ENCODE measurements at regions not wholly inside any gene's neighbourhood (a gene's known extent, or its start where the extent isn't known, plus 50 kb on each side); places are given as distances from the start of the nearest gene placed in this dataset.
"Not testable (repeated sequence)": the region's sequence is repeated elsewhere in the genome, so short reads cannot be mapped to it uniquely, and the experiment has no call there.

DNA sequence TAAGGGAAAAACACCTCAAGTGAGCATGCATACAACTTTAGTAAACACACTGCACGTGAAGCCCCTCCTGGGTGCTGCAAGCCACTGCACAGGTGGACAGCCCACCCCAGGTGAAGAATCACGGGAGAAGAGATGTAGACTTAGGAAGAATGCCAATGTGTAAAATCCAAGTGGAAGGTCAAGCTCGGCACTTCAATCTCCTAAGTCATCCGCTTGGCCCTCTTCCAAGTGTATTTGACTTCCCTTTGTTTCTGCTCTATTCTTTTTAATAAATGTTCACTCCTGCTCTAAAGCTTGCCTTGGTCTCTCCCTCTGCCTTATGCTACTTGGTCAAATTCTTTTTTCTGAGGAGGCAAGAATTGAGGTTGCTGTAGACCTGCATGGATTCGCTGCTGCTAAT lies 316.6 kb downstream of the EDEM1 start:
- H3K36me3 Mint-ChIP-seq (ENCODE audit: low read depth, unreplicated experiment) = no peaks in the 10 kb centered on the region

GRCh38 chr3:5505163-5505562 lies 317.7 kb downstream of the EDEM1 start:
- H3K36me3 ChIP-seq (ENCODE audit: insufficient read depth, low read length) = no peaks in the 10 kb centered on the region
- FAIRE-seq = no peak
- H3K27ac Mint-ChIP-seq (ENCODE audit: unreplicated experiment) = no peak overlapping the region
- H3K9me3 Mint-ChIP-seq (ENCODE audit: unreplicated experiment) = peaks cover 8% of the 10 kb centered on the region
- peaks cover 2% of the 10 kb centered on the region for H3K9me3 ChIP-seq (ENCODE audit: insufficient read depth, low read depth, low read length)
- no peak overlapping the region for H3K27ac ChIP-seq (ENCODE audit: low read depth, low read length)
- H2AFZ ChIP-seq (ENCODE audit: low read depth, low read length) = no peak overlapping the region
- H3K27me3 Mint-ChIP-seq (ENCODE audit: low read depth, unreplicated experiment) = no peaks in the 10 kb centered on the region
- H3K4me2 ChIP-seq (ENCODE audit: low read length) = no peak overlapping the region
- H3K4me3 Mint-ChIP-seq (ENCODE audit: unreplicated experiment) = no peak overlapping the region
- H4K20me1 ChIP-seq (ENCODE audit: insufficient read depth, low read length) = no peaks in the 10 kb centered on the region
- H3K36me3 Mint-ChIP-seq (ENCODE audit: low read depth, unreplicated experiment) = no peaks in the 10 kb centered on the region
- H3K4me1 ChIP-seq (ENCODE audit: insufficient read depth, low read length) = no peaks in the 10 kb centered on the region
- DNase-seq (ENCODE audit: low read depth) = no peak
- no peaks in the 10 kb centered on the region for H3K27me3 ChIP-seq (ENCODE audit: insufficient read depth, low read length)
- no peak for TF ChIP-seq EZH2 (IDR thresholded peaks at IDR 0.05; ENCODE audit: insufficient read depth, low read length)
- no peak for TF ChIP-seq CTCF (IDR thresholded peaks at IDR 0.05; ENCODE audit: insufficient read depth, low read depth, low read length)
- no peaks in the 10 kb centered on the region for H3K4me1 Mint-ChIP-seq (ENCODE audit: low read depth, unreplicated experiment)
- no peak overlapping the region for H3K9ac ChIP-seq (ENCODE audit: low read length)
- no peaks in the 10 kb centered on the region for H3K79me2 ChIP-seq (ENCODE audit: insufficient read depth, low read length)
- no peak overlapping the region for H3K4me3 ChIP-seq (ENCODE audit: insufficient read depth, low read depth, low read length)

More for the DNA sequence above, 316.6 kb downstream of the EDEM1 start:
- TF ChIP-seq EZH2 (IDR thresholded peaks at IDR 0.05; ENCODE audit: insufficient read depth, low read length) (no peak), CTCF (IDR thresholded peaks at IDR 0.05; ENCODE audit: insufficient read depth, low read depth, low read length) (no peak)
- H3K9me3 ChIP-seq (ENCODE audit: insufficient read depth, low read depth, low read length) = no peaks in the 10 kb centered on the region
- FAIRE-seq = no peak
- H2AFZ ChIP-seq (ENCODE audit: low read depth, low read length) = no peak overlapping the region
- no peak for DNase-seq (ENCODE audit: low read depth)
- no peak overlapping the region for H3K4me2 ChIP-seq (ENCODE audit: low read length)
- H3K27me3 ChIP-seq (ENCODE audit: insufficient read depth, low read length) = no peaks in the 10 kb centered on the region
- peaks cover 4% of the 10 kb centered on the region for H3K9me3 Mint-ChIP-seq (ENCODE audit: unreplicated experiment)
- H3K36me3 ChIP-seq (ENCODE audit: insufficient read depth, low read length) = no peaks in the 10 kb centered on the region
- no peak overlapping the region for H3K4me3 Mint-ChIP-seq (ENCODE audit: unreplicated experiment)
- H3K27me3 Mint-ChIP-seq (ENCODE audit: low read depth, unreplicated experiment) = no peaks in the 10 kb centered on the region
- no peaks in the 10 kb centered on the region for H3K79me2 ChIP-seq (ENCODE audit: insufficient read depth, low read length)
- H3K4me3 ChIP-seq (ENCODE audit: insufficient read depth, low read depth, low read length) = no peak overlapping the region
- no peaks in the 10 kb centered on the region for H3K4me1 Mint-ChIP-seq (ENCODE audit: low read depth, unreplicated experiment)
- H3K27ac ChIP-seq (ENCODE audit: low read depth, low read length) = no peak overlapping the region
- no peaks in the 10 kb centered on the region for H3K4me1 ChIP-seq (ENCODE audit: insufficient read depth, low read length)
- H3K27ac Mint-ChIP-seq (ENCODE audit: unreplicated experiment) = no peak overlapping the region
- no peaks in the 10 kb centered on the region for H4K20me1 ChIP-seq (ENCODE audit: insufficient read depth, low read length)
- H3K9ac ChIP-seq (ENCODE audit: low read length) = no peak overlapping the region

- Histone ChIP-seq H3K9me3 (ENCODE audit: insufficient read depth, low read depth, low read length) (peaks cover 7% of the 10 kb centered on the region), H3K27ac (ENCODE audit: low read depth, low read length) (no peak overlapping the region), H3K4me3 (ENCODE audit: insufficient read depth, low read depth, low read length) (no peak overlapping the region), H3K36me3 (ENCODE audit: insufficient read depth, low read length) (no peaks in the 10 kb centered on the region), H3K4me1 (ENCODE audit: insufficient read depth, low read length) (no peaks in the 10 kb centered on the region), H3K4me2 (ENCODE audit: low read length) (no peak overlapping the region), H3K79me2 (ENCODE audit: insufficient read depth, low read length) (no peaks in the 10 kb centered on the region), H3K9ac (ENCODE audit: low read length) (no peak overlapping the region), H2AFZ (ENCODE audit: low read depth, low read length) (no peak overlapping the region), H3K27me3 (ENCODE audit: insufficient read depth, low read length) (no peaks in the 10 kb centered on the region), H4K20me1 (ENCODE audit: insufficient read depth, low read length) (no peaks in the 10 kb centered on the region)
- Mint-ChIP-seq H3K9me3 (ENCODE audit: unreplicated experiment) (peaks cover 8% of the 10 kb centered on the region), H3K4me1 (ENCODE audit: low read depth, unreplicated experiment) (no peaks in the 10 kb centered on the region), H3K27me3 (ENCODE audit: low read depth, unreplicated experiment) (no peaks in the 10 kb centered on the region), H3K27ac (ENCODE audit: unreplicated experiment) (no peak overlapping the region), H3K36me3 (ENCODE audit: low read depth, unreplicated experiment) (no peaks in the 10 kb centered on the region), H3K4me3 (ENCODE audit: unreplicated experiment) (no peak overlapping the region)
- DNase-seq (ENCODE audit: low read depth) (no peak), FAIRE-seq (no peak)
- TF ChIP-seq CTCF (IDR thresholded peaks at IDR 0.05; ENCODE audit: insufficient read depth, low read depth, low read length) (no peak), EZH2 (IDR thresholded peaks at IDR 0.05; ENCODE audit: insufficient read depth, low read length) (no peak)
Measured at GRCh38 chr3:5505997-5506396, 318.5 kb downstream of the EDEM1 start.

GRCh38 chr3:5508860-5509259 lies 321.4 kb downstream of the EDEM1 start:
- H3K9me3 Mint-ChIP-seq (ENCODE audit: unreplicated experiment); H2AFZ ChIP-seq (ENCODE audit: low read depth, low read length); H3K4me2 ChIP-seq (ENCODE audit: low read length); H3K27ac ChIP-seq (ENCODE audit: low read depth, low read length); H4K20me1 ChIP-seq (ENCODE audit: insufficient read depth, low read length); H3K9me3 ChIP-seq (ENCODE audit: insufficient read depth, low read depth, low read length); H3K27ac Mint-ChIP-seq (ENCODE audit: unreplicated experiment); H3K79me2 ChIP-seq (ENCODE audit: insufficient read depth, low read length); H3K4me3 Mint-ChIP-seq (ENCODE audit: unreplicated experiment); H3K9ac ChIP-seq (ENCODE audit: low read length); H3K36me3 ChIP-seq (ENCODE audit: insufficient read depth, low read length); H3K36me3 Mint-ChIP-seq (ENCODE audit: low read depth, unreplicated experiment); H3K27me3 Mint-ChIP-seq (ENCODE audit: low read depth, unreplicated experiment); H3K27me3 ChIP-seq (ENCODE audit: insufficient read depth, low read length); H3K4me3 ChIP-seq (ENCODE audit: insufficient read depth, low read depth, low read length); H3K4me1 ChIP-seq (ENCODE audit: insufficient read depth, low read length); FAIRE-seq; H3K4me1 Mint-ChIP-seq (ENCODE audit: low read depth, unreplicated experiment); DNase-seq (ENCODE audit: low read depth): not testable (repeated sequence)
